G401 (cell line): ENCODE measurements at regions not wholly inside any gene's neighbourhood (a gene's known extent, or its start where the extent isn't known, plus 50 kb on each side); places are given as distances from the start of the nearest gene placed in this dataset.
"Not testable (repeated sequence)": the region's sequence is repeated elsewhere in the genome, so short reads cannot be mapped to it uniquely, and the experiment has no call there.

Experiments
- DNase-seq: peaks from one replicate; pipeline ENCODE4 v3.0.0-alpha.2; 2015; ENCODE audit warnings: low spot score
- in situ Hi-C: cut with HindIII; loops from 2 replicates; pipeline ENCODE4 v1.10.0; 2016; ENCODE audit warnings: low sequenced_read_pairs, mixed read lengths

DNA sequence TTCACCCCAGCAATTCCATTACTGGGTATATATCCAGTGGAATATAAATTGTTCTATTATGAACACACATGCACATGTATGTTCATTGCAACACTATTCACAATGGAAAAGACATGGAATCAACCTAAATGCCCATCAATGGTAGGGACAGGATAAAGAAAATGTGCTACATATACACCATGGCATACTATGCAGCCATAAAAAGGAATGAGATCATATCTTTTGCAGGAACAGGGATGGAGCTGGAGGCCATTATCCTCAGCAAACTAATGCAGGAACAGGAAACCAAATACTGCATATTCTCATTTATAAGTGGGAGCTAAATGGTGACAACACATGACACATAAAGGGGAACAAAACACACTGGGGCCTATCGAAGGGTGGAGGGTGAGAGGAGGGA lies 112.6 kb upstream of the IVNS1ABP start:
- in situ Hi-C loops, DNase-seq: not testable (repeated sequence)

DNA sequence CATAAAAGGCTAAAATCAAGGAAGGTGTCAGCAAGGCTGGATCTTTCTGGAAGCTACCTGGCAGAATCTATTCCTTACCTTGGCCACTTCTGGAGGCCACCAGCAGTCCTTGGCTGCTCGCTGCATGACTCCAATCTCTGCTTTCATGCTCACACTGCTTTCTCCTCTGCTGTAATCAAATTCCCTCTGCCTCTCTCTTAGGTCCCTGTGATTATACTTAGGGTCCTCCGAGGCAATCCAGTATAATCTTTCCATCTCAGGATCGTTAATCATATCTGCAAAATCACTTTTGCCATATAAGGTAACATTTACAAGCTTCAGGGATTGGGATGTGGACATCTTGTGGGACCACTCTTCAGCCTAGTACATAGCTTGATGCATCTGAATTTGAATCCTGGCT lies 110.7 kb upstream of the IVNS1ABP start:
- no peak for DNase-seq
- in situ Hi-C loops: no loop called here

DNA sequence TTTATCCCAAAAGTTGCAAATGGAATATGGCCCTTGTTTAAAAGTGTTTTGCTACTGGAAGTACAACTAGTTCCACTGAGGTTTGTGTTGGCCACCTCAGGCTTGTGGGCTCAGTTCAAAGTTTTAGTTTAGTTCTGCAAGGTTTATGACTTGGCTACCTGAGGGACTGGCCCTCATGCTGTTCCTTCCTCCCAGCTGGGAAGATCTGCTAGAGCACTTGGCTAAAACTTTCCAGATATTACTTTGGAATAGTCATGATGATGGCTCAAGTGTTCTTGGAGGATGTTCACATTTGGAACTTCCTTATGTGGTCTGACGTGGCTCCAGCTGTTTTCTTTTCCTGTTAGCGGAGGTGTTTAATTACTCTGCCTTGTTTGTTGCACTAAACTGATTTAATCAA lies 110.2 kb upstream of the IVNS1ABP start:
- DNase-seq: no peak
- in situ Hi-C loops: no loop called here

DNA sequence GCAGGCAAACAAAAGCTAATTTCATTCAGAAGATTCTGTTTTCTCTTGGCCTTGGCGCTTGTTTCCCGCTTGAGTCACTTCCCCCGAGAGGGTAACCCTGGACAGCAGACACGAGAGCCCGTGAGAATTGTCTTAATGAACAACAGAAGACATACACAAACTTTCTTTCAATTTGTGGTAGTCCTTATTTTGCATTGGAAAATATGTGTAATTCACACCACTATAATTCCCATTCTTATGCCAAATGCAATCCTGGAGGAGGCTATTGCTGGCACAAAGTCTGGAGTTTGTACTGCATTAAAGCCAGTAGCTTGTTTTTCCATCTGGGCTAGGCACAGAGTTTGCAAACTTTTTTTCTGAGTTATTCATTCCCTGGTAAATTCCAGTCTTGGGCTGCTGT lies 109.8 kb upstream of the IVNS1ABP start:
- in situ Hi-C loops: no loop called here
- DNase-seq: no peak

DNA sequence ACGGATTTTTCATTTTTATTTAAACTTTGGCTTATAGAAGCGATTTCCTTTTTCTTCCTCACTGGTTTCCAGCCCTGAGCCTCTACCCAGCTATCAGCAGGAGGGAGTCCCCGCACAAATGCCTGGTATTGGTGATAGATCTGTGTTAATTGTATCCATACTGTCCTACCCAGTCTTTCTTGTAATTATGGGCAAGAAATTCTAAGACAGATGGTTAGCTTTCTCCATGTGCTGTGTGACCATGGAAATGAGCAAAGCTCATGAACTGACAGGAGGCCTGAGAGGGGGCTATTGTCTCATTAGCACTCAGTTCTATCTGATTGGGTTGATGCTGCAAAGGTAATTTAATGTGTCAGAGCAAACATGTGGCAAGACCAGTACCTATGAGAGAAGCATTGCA lies 108.1 kb upstream of the IVNS1ABP start:
- no peak for DNase-seq
- in situ Hi-C loops: no loop called here

DNA sequence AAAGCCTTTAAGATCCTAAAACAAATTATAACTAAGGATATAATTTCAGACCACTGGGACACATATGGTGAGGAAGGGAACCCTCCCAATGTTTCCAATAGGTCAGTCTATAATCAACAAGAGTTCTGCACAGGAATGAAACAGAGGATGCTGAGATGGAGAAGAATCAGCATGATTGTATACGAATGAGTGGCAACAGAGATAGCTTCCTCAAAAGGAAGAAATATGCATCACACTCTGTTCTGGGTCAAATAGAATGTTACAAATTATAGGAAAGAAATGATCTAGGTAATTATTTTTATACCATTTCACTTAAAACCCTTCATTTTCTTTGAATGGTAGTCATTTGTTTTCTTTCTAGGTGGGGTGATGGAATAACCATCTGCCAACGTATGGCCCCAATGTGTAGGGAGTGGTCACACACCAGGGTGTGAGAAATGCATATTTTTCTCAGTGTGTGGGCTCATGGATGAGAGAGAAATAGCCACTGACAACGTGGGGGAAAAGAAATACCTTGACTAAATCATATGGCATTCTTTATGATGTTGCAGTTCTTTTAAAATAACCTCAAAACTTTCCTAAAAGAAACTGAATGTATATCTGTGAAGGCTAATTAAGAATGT lies 104.6 kb upstream of the IVNS1ABP start:
- DNase-seq: no peak
- in situ Hi-C loops: no loop called here

DNA sequence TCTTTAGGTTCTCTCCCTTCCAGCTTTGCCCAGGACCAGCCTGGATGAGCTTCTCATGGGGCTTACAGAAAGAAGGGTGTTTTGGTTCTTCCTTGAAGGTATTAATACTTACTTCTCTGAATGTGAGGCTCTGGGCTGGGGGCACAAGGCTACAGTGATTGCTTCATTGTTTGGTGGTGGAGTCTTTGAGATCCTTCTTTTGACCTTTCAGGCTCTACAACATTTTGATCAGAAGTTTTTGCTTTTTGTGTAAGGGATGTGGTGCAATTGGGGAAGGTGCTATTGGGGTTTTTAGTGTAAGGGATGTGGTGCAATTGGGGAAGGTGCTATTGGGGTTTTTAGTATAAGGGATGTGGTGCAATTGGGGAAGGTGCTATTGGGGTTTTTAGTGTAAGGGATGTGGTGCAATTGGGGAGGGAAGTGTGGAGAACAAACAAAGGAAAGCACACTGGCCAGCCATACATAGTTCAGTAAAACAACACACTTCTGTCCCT lies 103.6 kb upstream of the IVNS1ABP start:
- no peak for DNase-seq
- in situ Hi-C loops: no loop called here

DNA sequence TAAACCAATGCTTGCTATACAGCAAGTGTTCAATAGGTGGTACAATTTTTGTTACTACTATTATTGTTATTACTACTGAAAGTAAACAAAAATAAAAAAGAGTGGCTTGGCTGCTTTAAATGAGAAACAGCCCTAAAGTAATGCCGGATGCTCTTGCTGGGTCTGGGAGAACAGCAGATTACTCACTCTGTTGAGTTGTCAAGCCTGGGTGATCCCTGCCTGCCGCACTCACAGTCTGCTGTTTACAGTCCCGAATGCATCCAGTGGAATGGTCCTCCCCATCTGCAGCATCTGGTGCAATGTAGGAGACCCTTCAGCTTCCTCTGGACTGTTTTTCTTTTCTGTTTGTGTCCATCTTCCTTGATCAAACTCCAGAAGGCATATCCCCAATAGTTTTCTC lies 102.7 kb upstream of the IVNS1ABP start:
- no peak for DNase-seq
- in situ Hi-C loops: no loop called here

DNA sequence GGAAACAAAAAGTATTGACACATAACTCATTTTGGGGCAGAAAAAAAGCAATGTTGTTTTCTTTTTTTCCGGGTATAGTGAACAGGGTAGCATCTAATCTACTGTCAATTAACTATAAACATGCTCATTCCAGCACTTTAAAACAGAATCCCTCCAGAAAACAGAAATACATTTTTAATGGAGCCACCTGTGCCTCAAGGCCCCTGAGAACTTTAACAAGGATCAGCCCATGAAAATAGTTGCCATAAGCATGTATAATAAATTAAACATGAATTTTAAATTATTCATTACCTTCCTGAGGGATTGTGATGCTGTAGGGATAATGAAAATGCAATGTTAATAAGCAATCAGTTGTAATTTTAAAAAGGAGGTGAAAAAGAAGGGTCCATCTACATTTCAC lies 101.4 kb upstream of the IVNS1ABP start:
- in situ Hi-C loops: no loop called here

DNA sequence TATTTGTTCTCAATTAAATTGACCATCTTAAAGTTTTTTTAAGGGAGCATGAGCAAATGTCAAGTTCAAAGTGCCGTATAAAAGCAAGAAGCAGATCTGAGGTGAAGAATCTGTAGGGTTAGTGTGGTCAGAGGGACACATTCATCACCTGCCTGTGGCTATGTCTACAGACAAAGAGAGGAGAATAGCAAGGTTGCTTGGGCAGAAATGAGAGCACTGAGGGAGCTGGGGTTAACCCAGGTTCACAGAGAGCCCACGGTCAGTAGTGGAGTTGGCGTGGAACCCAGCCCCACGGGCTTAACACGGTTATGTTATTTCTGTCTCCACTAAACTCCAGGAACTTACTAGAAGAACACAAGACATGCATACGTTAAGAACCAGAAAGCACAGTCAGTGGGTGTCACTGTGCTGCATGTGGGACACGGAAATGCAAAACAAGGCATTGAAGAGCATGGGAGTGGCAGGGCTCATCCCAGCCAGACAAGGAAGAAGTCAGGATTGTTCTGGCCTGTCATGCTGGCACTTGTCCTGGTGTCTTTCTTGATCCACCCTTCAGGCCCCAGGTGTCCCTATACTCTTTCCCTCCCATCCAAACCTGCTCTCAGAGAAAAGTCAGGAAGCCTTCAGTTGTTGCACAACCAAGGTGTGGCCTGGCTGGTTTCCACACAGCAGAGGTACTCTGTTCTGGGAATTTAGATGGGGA lies 95.5 kb upstream of the IVNS1ABP start:
- DNase-seq: no peak
- in situ Hi-C loops: no loop called here

More for the DNA sequence above, 101.4 kb upstream of the IVNS1ABP start:
- DNase-seq: no peak

DNA sequence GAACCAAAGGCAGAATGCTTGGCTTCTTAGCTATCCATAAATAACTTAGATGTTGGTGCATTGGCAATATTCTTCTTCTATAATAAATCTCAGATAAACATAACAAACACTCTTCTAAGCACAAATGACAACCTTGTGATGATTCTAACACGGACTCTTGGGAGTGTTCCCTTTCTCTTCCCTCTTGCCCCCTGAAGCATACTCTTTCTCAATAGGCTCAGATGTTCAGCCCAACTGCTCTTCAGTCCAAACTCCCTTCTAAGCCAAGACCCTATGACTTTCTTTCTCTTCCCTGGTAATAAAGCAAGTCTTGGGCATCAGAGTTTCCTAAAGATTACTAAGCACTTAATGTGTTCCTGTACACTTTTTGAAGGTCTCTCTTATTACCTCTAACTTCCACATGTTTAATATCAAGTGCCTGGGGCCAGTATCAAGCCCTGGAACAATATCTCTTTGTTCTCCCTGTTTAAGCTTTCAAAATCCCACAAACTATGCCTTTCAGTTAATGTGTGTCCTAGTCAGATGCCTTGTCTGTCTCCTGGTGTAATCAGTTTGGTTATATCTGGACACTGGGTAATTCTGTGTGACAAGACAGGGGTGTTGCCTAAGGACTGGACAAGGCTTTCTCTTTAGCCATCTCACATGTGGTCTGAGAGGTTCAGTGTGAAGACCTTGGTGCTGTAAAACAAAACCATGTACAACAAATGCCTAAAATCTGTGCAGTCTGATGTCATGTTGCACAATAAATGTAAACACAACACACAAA lies 92.9 kb upstream of the IVNS1ABP start:
- DNase-seq: no peak
- in situ Hi-C loops: no loop called here

DNA sequence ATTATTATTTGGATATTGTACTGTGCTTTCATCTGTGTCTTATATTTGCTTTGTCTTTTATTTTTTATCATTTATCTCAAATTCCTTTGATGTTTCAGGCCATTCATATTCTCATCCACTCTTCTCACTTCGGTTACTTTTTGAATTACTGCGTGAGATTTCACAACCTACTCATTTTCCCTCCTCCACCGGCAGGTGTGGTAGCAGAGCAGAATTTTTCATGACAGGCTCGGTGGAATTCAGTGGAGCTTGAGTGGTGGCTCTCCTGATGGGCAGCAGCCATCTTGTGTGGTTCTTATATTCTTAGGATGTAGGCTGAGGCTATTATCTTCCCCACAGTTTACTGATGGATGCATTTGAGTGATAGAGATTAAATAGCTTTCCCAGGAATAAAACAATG lies 92.3 kb upstream of the IVNS1ABP start:
- in situ Hi-C loops: no loop called here

DNA sequence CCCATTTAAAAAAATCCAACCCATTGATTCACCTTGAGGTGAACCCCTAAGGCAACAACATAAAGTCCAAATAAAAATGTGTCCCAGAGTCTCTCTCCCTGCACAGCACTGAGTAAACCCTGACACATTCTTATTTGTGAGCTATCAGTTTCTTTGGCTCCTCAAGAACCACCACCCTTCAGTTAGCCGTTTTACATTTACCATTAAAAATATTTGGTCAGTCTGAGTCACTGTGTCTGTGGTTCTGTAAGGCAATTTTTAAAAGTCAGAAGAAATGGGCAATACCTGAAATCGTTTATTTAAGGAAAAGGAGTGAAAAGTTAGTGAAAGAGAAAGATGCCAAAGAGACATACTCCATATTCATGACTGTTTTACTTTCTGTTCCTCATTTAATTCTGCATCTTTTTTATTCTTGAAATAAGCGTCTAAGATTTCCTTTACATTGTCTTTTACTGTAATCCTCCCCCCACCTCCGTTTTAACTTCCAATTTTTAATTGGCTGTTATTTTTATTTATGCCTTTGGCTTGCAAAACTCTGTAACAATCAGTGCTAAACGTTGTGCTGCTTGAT lies 91.7 kb upstream of the IVNS1ABP start:
- in situ Hi-C loops: no loop called here

More for the DNA sequence above, 92.3 kb upstream of the IVNS1ABP start:
- no peak for DNase-seq

DNA sequence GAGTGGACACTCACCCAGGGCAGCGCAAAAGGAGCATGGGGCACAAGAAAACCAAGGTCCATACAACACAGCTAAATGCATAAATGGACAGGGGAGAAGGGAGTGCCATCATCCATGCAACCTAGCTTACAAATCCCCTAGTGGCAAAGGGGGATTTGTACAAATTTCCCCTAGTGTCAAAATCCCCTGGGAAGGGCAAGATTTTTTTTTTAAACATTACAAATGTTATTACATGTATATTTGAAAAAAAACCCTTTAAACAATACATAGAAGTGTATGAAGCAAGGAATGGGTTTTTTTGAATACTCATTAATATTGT lies 89.6 kb upstream of the IVNS1ABP start:
- in situ Hi-C loops: no loop called here
- DNase-seq: no peak

More for the DNA sequence above, 91.7 kb upstream of the IVNS1ABP start:
- no peak for DNase-seq

DNA sequence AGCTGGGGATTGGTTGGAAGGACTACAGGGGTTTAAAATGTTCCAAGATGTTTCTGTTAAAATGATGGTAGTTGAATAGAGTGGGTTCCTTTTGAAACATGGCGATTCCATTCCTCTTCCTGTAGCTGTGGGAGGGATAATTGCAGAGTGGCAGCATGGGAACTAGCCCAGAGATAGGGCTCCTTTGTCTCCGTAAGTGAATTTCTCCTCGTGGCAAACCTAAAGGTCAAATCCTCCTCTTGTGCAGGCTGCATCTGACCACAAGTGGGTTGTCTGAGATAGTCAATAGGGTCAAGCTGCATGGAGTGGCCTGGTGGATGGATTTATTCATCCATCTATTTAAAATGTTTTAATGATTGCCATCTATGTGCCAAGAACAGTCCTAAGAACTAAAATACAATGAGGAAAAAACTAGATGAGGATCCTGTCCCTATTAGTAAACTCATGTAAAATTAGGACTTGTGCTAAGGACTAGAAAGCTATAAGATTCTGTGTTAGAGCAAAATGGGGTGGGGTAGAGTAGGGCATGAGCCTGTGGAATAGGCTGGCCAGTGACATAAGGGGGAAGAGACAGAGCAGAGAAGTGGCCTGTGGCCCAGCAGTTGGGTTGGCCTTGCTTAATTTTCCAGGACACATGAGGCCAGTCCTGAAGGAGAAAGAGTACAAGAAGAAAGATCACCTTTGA lies 89.1 kb upstream of the IVNS1ABP start:
- DNase-seq: no peak
- in situ Hi-C loops: no loop called here

DNA sequence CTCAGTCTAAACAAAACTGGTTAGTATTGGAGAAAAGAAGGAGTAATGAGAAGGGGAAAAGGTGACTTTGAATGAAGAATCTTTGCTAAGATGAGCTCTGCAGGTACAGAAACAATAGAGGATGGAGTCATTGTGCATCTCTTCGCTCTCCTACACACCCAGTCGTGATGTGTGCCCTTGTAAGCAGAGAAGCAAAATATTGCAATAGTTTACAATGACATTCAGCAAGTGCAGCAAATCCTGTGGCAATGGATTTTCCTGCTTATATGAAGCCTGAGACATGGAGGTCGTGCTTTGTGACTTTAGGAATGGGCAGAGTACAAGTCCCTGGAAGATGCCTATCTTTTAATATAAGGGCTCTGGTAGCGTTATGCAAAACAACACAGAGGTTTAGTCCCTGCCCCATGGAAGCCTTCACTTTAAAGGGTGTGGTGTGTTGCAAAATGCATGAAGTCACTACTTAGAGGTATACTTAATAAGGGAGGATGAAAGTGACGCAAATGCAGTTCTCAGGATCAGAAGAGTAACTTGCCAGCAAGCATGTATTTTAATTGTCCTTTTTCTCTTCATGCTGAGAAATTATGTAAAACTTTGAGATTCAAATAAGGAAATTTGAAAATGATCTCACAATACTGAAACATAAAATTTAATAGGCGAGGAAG lies 88.0 kb upstream of the IVNS1ABP start:
- in situ Hi-C loops: no loop called here
- no peak for DNase-seq

DNA sequence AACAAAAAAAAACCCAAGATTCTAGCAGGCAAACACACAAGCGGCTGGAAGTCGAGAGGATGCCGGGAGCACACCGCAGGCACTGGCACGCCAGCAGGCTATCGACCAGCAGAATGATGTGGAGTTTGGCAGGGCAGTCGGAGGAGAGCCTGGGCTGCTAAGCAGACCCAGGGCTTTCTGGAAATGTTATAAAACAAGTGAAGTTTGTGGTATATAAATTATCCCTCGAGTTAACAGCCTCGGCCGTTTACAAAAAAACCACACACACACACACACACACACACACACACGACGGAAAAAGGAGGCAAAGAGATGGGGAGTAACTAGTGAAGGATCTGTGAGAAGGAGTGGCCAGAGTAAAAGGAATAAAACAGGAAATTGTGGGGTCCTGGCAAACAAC lies 87.2 kb upstream of the IVNS1ABP start:
- in situ Hi-C loops: no loop called here
- DNase-seq: no peak

DNA sequence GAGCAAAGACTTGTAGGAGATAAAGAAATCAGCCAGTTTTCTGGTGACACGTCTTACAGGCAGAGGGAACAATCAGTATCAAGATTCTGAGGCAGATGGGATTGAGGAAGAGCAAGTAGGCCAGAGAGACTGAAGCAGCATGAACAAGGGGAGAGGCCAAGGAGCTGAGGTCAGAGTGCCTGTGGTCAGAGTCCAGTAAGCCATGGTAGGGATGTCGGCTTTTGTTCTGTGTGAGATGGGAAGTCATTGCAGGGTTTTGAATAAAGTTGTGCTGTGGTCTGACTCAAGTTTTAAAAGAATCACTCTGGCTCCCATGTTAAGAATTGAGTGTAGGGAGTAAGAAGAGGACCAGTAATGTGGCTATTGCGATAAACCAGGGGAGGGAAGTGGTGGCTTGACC lies 85.9 kb upstream of the IVNS1ABP start:
- no peak for DNase-seq

DNA sequence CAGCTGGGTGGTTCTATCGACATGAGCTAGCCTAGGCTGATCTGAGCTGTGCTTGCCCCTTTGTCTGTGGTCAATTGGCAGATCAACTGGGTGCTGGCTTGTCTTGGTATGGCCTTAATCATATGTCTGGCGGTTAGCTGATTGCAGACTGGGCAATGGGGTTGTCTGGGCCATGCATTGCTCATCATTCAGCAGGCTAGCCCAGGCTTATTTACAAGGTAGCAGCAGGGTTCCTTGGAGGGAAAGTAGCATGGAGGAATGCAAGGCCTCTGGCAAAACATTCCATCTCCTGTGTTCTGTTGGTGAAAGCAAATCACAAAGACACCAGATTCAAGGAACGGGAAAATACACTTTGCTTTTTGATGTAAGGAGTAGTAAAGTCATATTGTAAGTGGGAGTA lies 84.0 kb upstream of the IVNS1ABP start:
- DNase-seq: no peak
- in situ Hi-C loops: no loop called here

More for the DNA sequence above, 85.9 kb upstream of the IVNS1ABP start:
- in situ Hi-C loops: no loop called here
